ENCODE measurements at regions not wholly inside any gene's neighbourhood (a gene's known extent, or its start where the extent isn't known, plus 50 kb on each side); places are given as distances from the start of the nearest gene placed in this dataset.

GRCh38 chr22:48427731-48428211, 1399.9 kb downstream of the BRD1 start:
- no peak overlapping the region for H3K4me3 ChIP-seq (ENCODE audit: control insufficient read depth, low read depth, low read length)
- no peak for TF ChIP-seq CTCF (IDR thresholded peaks at IDR 0.05; ENCODE audit: control insufficient read depth, insufficient read depth, low read depth, low read length, missing control alignments)
- DNase-seq (ENCODE audit: low read depth) = no peak

- no peak overlapping the region for H3K4me3 ChIP-seq (ENCODE audit: control insufficient read depth, low read depth, low read length)
- no peak for TF ChIP-seq CTCF (IDR thresholded peaks at IDR 0.05; ENCODE audit: control insufficient read depth, insufficient read depth, low read depth, low read length, missing control alignments)
- no peak for DNase-seq (ENCODE audit: low read depth)
These were observed 1401.0 kb downstream of the BRD1 start for GRCh38 chr22:48426466-48427380.

GRCh38 chr22:48425641-48426040, 1402.0 kb downstream of the BRD1 start:
- TF ChIP-seq CTCF (IDR thresholded peaks at IDR 0.05; ENCODE audit: control insufficient read depth, insufficient read depth, low read depth, low read length, missing control alignments) = no peak
- no peak for DNase-seq (ENCODE audit: low read depth)

GRCh38 chr22:48425091-48425506, 1402.6 kb downstream of the BRD1 start:
- no peak overlapping the region for H3K4me3 ChIP-seq (ENCODE audit: control insufficient read depth, low read depth, low read length)
- TF ChIP-seq CTCF (IDR thresholded peaks at IDR 0.05; ENCODE audit: control insufficient read depth, insufficient read depth, low read depth, low read length, missing control alignments) = no peak
- DNase-seq (ENCODE audit: low read depth) = no peak

More at GRCh38 chr22:48425641-48426040, 1402.0 kb downstream of the BRD1 start:
- no peak overlapping the region for H3K4me3 ChIP-seq (ENCODE audit: control insufficient read depth, low read depth, low read length)

GRCh38 chr22:48424661-48425060, 1403.0 kb downstream of the BRD1 start:
- DNase-seq (ENCODE audit: low read depth) = no peak
- TF ChIP-seq CTCF (IDR thresholded peaks at IDR 0.05; ENCODE audit: control insufficient read depth, insufficient read depth, low read depth, low read length, missing control alignments) = no peak

GRCh38 chr22:48424201-48424627, 1403.5 kb downstream of the BRD1 start:
- TF ChIP-seq CTCF (IDR thresholded peaks at IDR 0.05; ENCODE audit: control insufficient read depth, insufficient read depth, low read depth, low read length, missing control alignments) = no peak
- no peak overlapping the region for H3K4me3 ChIP-seq (ENCODE audit: control insufficient read depth, low read depth, low read length)
- DNase-seq (ENCODE audit: low read depth) = no peak

More at GRCh38 chr22:48424661-48425060, 1403.0 kb downstream of the BRD1 start:
- H3K4me3 ChIP-seq (ENCODE audit: control insufficient read depth, low read depth, low read length) = no peak overlapping the region

All from AG09309 (cell line).